GM19452 (cell line): ENCODE measurements at regions not wholly inside any gene's neighbourhood (a gene's known extent, or its start where the extent isn't known, plus 50 kb on each side); places are given as distances from the start of the nearest gene placed in this dataset.
A peak's percentile ranks its signal among the peaks of the same experiment; 100 is the strongest.
"Not testable (repeated sequence)": the region's sequence is repeated elsewhere in the genome, so short reads cannot be mapped to it uniquely, and the experiment has no call there.

Experiments
- ATAC-seq: cut with Tn5 transposase; IDR thresholded peaks from one replicate; pipeline ENCODE4 v1.9.1; 2021; ENCODE audit not compliant: unreplicated experiment

DNA sequence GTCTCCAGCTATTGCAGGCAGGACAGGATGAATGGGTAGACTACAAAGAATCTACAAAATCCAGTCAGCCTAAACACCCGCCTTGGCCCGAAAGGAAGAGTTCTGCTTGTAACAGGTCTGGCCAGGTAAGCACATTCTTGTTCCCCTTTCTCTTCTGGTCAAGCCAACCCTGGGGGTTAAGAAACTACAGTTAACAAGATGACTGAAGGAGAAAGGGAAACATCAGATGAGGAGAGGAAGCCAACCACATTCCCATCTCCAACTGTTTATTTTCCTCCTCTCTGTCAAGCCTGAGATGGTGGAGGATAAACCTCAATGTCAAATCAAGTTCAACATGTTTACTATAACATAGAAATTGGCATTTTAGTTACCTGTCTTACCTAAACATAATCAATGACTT lies 198.9 kb downstream of the IPMK start:
- ATAC-seq: no peak

- ATAC-seq: no peak
These were observed 200.7 kb downstream of the IPMK start for GRCh38 chr10:58066979-58067378.

DNA sequence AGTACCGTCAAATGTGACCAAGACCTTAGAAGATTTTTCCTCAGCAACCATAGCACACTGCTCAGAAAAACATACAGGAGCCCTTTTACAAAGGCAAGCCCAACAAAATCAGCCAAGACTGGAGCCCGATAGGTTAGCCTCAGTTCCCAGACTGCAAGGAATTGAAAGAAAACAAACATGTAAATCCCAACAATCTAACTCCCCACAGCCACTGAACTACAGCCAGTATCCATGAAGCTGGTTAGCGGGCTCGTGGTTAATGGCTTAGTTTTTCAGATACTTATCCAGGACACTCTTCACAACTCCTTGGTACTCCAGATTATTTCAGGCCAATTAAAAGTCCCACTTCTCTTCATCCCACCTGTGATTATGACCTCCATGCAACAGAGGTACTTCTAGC lies 201.6 kb downstream of the IPMK start:
- ATAC-seq: no peak

DNA sequence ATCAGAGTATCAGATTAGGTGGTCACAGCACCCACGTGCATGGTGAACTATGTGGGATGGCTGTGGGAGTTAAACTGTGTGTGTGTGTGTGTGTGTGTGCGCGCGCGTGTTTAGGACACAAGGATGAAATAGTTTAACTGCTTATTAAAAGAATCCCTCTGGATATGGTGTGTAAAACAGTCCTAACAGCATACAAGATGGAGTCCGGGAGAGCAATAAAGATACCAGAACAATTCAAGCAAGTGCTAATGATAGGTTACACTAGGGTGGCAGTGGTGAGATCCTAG lies 202.2 kb downstream of the IPMK start:
- no peak for ATAC-seq

- no peak for ATAC-seq
These were observed 202.8 kb downstream of the IPMK start for GRCh38 chr10:58064714-58065528.

DNA sequence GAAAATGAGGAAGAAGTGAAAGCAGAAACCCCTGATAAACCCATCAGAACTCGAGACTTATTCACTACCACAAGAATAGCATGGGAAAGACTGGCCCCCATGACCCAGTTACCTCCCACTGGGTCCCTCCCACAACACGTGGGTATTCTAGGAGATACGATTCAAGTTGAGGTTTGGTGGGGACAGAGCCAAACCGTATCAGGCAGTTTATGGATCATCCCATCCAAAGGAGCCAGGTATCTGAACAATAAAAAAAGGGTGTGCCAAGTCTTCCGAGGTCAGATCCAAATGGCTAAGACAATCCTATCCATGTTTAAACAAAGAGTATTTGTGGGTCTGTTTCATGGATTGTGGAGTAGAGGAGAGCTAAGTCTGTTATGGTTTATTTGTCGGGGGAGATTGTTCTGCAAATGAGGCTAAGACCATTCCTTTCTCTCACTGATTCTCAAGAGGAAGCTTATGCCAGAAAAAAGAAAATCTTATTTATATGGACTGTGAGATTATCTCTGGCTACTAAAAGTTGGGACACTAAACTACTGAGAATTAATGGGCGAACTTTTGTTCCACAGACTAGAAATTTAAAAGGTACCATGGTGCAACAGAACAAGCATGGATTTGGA lies 203.7 kb downstream of the IPMK start:
- ATAC-seq: no peak

GRCh38 chr10:58058683-58059082 lies 209.0 kb downstream of the IPMK start:
- not testable (repeated sequence) for ATAC-seq

DNA sequence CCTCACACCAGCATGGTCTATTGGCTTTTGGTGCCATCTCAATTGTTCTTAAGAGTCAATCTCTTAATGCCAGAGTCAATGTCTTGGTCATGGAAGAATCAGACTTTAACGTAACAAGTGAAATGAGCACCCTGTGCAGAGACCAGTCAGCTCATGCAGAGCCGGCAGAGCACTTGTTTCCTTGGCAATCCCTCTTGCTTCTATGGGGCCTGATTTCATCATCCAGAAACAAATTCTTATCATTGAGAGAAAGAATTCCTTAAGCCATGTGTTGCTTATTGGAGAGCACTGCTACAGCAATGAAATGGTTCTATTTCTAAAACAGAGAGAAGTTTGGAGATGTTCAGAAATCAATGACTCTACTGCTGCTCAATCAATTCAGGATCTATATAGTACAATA lies 212.8 kb downstream of the IPMK start:
- ATAC-seq: no peak

GRCh38 chr10:58052772-58053171 lies 214.9 kb downstream of the IPMK start:
- no peak for ATAC-seq

DNA sequence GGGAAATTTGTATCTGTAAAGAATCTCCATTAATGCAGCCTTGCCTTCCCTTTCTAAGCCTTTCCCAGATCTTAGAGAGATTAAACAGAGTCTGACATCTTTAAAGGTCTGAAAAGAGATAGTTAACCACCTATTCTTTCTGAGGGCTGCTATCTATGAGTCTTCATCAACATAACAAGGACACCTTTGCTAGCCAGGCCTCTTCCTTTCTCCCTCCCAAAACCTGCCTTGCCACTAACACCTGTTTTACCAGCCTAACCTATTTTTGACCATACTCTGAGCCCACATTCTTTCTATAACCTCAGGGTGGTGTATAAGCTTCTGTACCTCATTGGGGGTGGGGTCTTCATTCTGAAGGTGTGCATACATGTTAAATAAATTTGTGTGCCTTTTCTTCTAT lies 217.1 kb downstream of the IPMK start:
- no peak for ATAC-seq

DNA sequence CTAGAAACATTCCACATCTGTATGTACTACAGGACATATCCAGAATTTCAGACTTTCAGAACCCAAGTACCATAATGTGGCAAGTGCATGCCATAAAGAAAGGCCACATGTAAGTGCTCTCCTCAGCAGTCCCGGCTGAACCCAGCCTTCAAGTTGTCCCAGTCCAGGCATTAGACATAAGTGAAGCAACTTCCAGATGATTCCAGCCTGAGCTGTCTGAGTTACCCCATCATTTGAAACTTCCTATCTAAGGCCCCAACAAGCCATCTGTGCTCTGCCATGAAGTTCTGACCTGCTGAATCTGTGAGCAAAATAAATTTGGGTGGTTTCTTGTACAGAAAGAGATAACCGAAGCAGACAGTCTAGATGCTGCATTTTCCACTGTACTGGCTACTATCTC lies 218.8 kb downstream of the IPMK start:
- no peak for ATAC-seq

GRCh38 chr10:58044072-58044471 lies 223.6 kb downstream of the IPMK start:
- no peak for ATAC-seq

GRCh38 chr10:58041901-58042300 lies 225.8 kb downstream of the IPMK start:
- ATAC-seq: no peak

GRCh38 chr10:58030208-58030607 lies 237.5 kb downstream of the IPMK start:
- no peak for ATAC-seq

GRCh38 chr10:58028597-58029366 lies 238.9 kb downstream of the IPMK start:
- no peak for ATAC-seq

- no peak for ATAC-seq
These were observed 240.3 kb downstream of the IPMK start for GRCh38 chr10:58027426-58027825.

GRCh38 chr10:58026036-58026435 lies 241.7 kb downstream of the IPMK start:
- ATAC-seq: no peak

GRCh38 chr10:58023341-58024073 lies 244.2 kb downstream of the IPMK start:
- peak; percentile 80 for ATAC-seq

DNA sequence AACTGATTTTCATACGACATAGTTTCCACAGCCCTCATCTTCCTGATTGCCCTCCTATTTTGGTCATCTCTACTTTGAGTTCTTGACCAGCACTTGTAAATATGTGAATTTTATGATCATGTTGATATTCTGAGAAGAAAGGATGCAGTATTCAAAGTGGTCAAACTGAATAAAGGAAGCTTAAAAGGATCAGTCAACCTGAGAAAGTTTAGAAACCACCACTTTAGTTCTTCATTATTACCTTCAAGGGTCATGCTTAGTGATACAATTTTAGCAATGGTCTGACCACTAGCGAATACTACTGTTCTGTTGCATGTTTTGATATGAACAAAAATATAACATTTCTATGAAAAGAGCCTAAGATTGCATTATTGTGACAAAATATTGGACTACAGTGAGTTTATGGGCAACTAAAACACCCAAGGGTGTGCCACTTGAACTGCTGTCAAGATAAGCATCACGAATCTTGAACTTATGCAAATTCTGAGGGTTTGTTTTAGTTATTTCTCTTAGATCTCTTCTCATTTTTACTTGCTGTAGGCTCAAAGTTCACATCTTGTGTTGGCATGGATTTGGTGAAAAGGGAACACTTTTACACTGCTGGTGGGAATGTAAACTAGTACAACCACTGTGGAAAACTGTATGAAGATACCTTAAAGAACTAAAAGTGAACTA lies 247.7 kb downstream of the IPMK start:
- ATAC-seq: peak; percentile 48

GRCh38 chr10:58017719-58018367 lies 249.9 kb downstream of the IPMK start:
- ATAC-seq: no peak
